ENCODE measurements at regions not wholly inside any gene's neighbourhood (a gene's known extent, or its start where the extent isn't known, plus 50 kb on each side); places are given as distances from the start of the nearest gene placed in this dataset.

DNA sequence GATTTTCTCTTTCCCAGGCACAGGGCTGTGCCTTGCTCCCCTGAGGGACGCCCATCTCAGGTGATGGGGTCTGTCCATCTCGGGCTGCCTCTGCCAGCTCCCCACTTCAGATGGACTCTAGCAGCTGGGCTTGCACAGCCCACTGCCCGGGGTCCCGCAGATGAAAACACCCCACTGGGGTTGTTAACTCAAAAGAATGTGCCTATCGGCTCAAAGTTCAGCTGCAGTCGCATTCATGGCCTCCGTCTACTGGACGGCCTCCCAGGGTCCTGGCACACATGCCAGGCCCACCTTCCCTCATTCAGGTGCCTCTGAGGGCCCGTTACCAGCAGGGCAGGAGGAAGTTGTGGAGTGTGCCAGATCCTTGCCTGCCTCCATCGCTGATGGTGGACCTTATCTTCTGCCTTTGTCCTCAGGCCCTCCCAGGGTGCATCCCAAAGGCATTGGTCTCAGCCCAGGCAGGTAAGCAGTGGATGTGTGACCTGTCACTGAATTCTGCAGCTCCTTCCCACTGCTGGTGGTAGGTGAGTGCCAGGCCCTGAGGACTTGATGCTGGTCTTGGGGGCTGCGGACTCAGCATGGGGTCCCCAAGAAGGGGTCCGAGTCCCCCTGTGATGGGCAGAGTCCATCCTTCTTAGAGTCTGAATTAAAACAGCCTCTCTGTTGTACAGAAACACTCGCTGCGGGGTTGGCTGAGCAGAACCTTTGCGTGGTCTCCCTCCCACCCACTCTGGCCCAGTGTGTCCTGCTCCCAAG is 324.6 kb upstream of the DIO3 start:
- Histone ChIP-seq H3K27ac (ENCODE audit: low read depth, low read length) (no peak overlapping the region), H3K9me2 (ENCODE audit: insufficient read depth) (no peaks in the 10 kb centered on the region), H3K27me3 (ENCODE audit: insufficient read depth, low read length) (no peaks in the 10 kb centered on the region), H2AFZ (ENCODE audit: low read depth, low read length, poor library complexity, severe bottlenecking) (no peak overlapping the region), H3K4me1 (ENCODE audit: control insufficient read depth in 1 of 2, insufficient read depth in 2 of 2, low read length in 2 of 2) (peaks cover 0 to 2% of the 10 kb centered on the region in 2 experiments; a peak in 3 of 4 replicates), H3K4me3 (replicated peaks in 1 of 2; ENCODE audit: low read depth in 1 of 2, low read length in 2 of 2) (no peak overlapping the region), H3K79me2 (ENCODE audit: insufficient read depth, low read length) (no peaks in the 10 kb centered on the region), H3K4me2 (ENCODE audit: low read length) (no peak overlapping the region), H3K9ac (ENCODE audit: low read length) (no peak overlapping the region), H3K36me3 (ENCODE audit: control insufficient read depth in 1 of 2, insufficient read depth in 2 of 2, low read length in 2 of 2) (no peaks in the 10 kb centered on the region), H3K9me3 (ENCODE audit: control insufficient read depth in 1 of 2, insufficient read depth in 1 of 2, low read depth in 1 of 2, low read length in 2 of 2) (no peaks in the 10 kb centered on the region), H4K20me1 (ENCODE audit: insufficient read depth) (no peaks in the 10 kb centered on the region)
- no peak for ATAC-seq
- no peak for DNase-seq (ENCODE audit: low read depth, low spot score)
- RAD21 ChIA-PET (ENCODE audit: low non-redundant PET in 1 of 2, low total read pairs in 2 of 2, uncharacterized antibody in 2 of 2, unreplicated experiment in 2 of 2) = no interaction called here
- TF ChIP-seq, protein P1, sequence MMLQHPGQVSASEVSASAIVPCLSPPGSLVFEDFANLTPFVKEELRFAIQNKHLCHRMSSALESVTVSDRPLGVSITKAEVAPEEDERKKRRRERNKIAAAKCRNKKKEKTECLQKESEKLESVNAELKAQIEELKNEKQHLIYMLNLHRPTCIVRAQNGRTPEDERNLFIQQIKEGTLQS (IDR thresholded peaks at IDR 0.05) = no peak
- TF ChIP-seq ZFX (IDR thresholded peaks at IDR 0.05) (no peak), ELF1 (IDR thresholded peaks at IDR 0.05; ENCODE audit: borderline replicate concordance, low read depth) (no peak), RAD21 (IDR thresholded peaks at IDR 0.05; ENCODE audit: low read depth) (no peak), POLR2A (IDR thresholded peaks at IDR 0.05; ENCODE audit: borderline replicate concordance, extremely low read depth, insufficient read depth, insufficient read length) (no peak), YY1 (IDR thresholded peaks at IDR 0.05; ENCODE audit: extremely low read depth, insufficient replicate concordance, low read depth, low read length) (no peak), CBX3 (IDR thresholded peaks at IDR 0.05; ENCODE audit: low read depth) (no peak), EZH2 (IDR thresholded peaks at IDR 0.05) (no peak), EZH2phosphoT487 (IDR thresholded peaks at IDR 0.05; ENCODE audit: borderline replicate concordance) (no peak)
- TF ChIP-seq, protein P2, sequence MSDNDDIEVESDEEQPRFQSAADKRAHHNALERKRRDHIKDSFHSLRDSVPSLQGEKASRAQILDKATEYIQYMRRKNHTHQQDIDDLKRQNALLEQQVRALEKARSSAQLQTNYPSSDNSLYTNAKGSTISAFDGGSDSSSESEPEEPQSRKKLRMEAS (IDR thresholded peaks at IDR 0.05) = no peak
- TF ChIP-seq, protein P3, sequence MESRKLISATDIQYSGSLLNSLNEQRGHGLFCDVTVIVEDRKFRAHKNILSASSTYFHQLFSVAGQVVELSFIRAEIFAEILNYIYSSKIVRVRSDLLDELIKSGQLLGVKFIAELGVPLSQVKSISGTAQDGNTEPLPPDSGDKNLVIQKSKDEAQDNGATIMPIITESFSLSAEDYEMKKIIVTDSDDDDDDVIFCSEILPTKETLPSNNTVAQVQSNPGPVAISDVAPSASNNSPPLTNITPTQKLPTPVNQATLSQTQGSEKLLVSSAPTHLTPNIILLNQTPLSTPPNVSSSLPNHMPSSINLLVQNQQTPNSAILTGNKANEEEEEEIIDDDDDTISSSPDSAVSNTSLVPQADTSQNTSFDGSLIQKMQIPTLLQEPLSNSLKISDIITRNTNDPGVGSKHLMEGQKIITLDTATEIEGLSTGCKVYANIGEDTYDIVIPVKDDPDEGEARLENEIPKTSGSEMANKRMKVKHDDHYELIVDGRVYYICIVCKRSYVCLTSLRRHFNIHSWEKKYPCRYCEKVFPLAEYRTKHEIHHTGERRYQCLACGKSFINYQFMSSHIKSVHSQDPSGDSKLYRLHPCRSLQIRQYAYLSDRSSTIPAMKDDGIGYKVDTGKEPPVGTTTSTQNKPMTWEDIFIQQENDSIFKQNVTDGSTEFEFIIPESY (IDR thresholded peaks at IDR 0.05; ENCODE audit: extremely low read depth, insufficient replicate concordance, low read length) = no peak
- TF ChIP-seq, protein P4, sequence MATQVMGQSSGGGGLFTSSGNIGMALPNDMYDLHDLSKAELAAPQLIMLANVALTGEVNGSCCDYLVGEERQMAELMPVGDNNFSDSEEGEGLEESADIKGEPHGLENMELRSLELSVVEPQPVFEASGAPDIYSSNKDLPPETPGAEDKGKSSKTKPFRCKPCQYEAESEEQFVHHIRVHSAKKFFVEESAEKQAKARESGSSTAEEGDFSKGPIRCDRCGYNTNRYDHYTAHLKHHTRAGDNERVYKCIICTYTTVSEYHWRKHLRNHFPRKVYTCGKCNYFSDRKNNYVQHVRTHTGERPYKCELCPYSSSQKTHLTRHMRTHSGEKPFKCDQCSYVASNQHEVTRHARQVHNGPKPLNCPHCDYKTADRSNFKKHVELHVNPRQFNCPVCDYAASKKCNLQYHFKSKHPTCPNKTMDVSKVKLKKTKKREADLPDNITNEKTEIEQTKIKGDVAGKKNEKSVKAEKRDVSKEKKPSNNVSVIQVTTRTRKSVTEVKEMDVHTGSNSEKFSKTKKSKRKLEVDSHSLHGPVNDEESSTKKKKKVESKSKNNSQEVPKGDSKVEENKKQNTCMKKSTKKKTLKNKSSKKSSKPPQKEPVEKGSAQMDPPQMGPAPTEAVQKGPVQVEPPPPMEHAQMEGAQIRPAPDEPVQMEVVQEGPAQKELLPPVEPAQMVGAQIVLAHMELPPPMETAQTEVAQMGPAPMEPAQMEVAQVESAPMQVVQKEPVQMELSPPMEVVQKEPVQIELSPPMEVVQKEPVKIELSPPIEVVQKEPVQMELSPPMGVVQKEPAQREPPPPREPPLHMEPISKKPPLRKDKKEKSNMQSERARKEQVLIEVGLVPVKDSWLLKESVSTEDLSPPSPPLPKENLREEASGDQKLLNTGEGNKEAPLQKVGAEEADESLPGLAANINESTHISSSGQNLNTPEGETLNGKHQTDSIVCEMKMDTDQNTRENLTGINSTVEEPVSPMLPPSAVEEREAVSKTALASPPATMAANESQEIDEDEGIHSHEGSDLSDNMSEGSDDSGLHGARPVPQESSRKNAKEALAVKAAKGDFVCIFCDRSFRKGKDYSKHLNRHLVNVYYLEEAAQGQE (IDR thresholded peaks at IDR 0.05; ENCODE audit: low read depth) = no peak
- intact Hi-C loops (cut with micrococcal nuclease) = loop anchor here (10.0 kb wide), 1 partner anchor 852 kb away; no protein-coding TSS in a partner anchor
- CTCF ChIA-PET = no interaction called here
- no TSS peak for BruUV-seq (replicated peaks)
- POLR2A ChIA-PET = no interaction called here
